Natural killer cell (primary cell): ENCODE measurements at regions not wholly inside any gene's neighbourhood (a gene's known extent, or its start where the extent isn't known, plus 50 kb on each side); places are given as distances from the start of the nearest gene placed in this dataset.

Experiments
- ATAC-seq, 3 donors: fragments of 150-1000 bp in 2 of 3; fragments of 200-7000 bp in 1 of 3; cut with Tn5 transposase; 1 replicate in 1 of 3; 2 replicates in 2 of 3; pipeline ENCODE4 v1.10.0; 2021; ENCODE audit warnings: mild to moderate bottlenecking in 2 of 3, moderate library complexity in 2 of 3
- DNase-seq, 2 donors: peaks; one replicate each; pipeline versions ENCODE4 v3.0.0 to v3.0.0-alpha.2; 2013 to 2021; ENCODE audit warnings: mixed read lengths in 1 of 2
- H3K27ac ChIP-seq: one replicate; pipeline ENCODE4 v1.5.1; 2013; ENCODE audit warnings: mild to moderate bottlenecking, low read length
- H3K27me3 ChIP-seq: one replicate; pipeline ENCODE4 v1.6.1; 2013; ENCODE audit warnings: low read length; ENCODE audit not compliant: control insufficient read depth, insufficient read depth
- H3K36me3 ChIP-seq: one replicate; pipeline ENCODE4 v1.6.1; 2013; ENCODE audit warnings: low read length; ENCODE audit not compliant: control insufficient read depth, insufficient read depth
- H3K4me1 ChIP-seq: one replicate; pipeline ENCODE4 v1.6.1; 2013; ENCODE audit warnings: low read length; ENCODE audit not compliant: control insufficient read depth, insufficient read depth
- H3K4me3 ChIP-seq: one replicate; pipeline ENCODE4 v1.5.1; 2013; ENCODE audit warnings: low read length
- H3K9me3 ChIP-seq: one replicate; pipeline ENCODE4 v1.6.1; 2013; ENCODE audit warnings: low read length; ENCODE audit not compliant: control insufficient read depth, insufficient read depth
- H3K27ac Mint-ChIP-seq, 2 donors: one replicate each; pipeline ENCODE4 v1.8.0; 2022; ENCODE audit warnings: mild to moderate bottlenecking in 2 of 2, mixed read lengths in 2 of 2, moderate library complexity in 1 of 2
- H3K27me3 Mint-ChIP-seq, 2 donors: one replicate each; pipeline ENCODE4 v1.8.0; 2022; ENCODE audit warnings: low read depth in 2 of 2, mixed read lengths in 2 of 2
- H3K36me3 Mint-ChIP-seq: one replicate; pipeline ENCODE4 v1.8.0; 2022; ENCODE audit warnings: mixed read lengths
- H3K4me1 Mint-ChIP-seq, 2 donors: one replicate each; pipeline ENCODE4 v1.8.0; 2022; ENCODE audit warnings: mixed read lengths in 2 of 2
- H3K4me3 Mint-ChIP-seq: one replicate; pipeline ENCODE4 v1.8.0; 2022; ENCODE audit warnings: mild to moderate bottlenecking, moderate library complexity, mixed read lengths
- H3K9me3 Mint-ChIP-seq, 2 donors: one replicate each; pipeline ENCODE4 v1.8.0; 2022; ENCODE audit warnings: mixed read lengths in 2 of 2
- WGBS: methylation state at CpG from one replicate; pipeline ENCODE4 v1.1.7; 2013; ENCODE audit warnings: missing lambda C conversion rate; ENCODE audit not compliant: insufficient coverage; 5-methylcytosine and 5-hydroxymethylcytosine counted together
- intact Hi-C: fragments of 100-400 bp; cut with micrococcal nuclease; formaldehyde crosslinking; loops from one replicate; pipeline ENCODE4 v1.14.2; 2022
- TF ChIP-seq, protein P1 (sequence below): fragments of 200-600 bp; IDR thresholded peaks from one replicate; pipeline ENCODE4 v1.8.0; 2022; ENCODE audit warnings: antibody characterized with exemption

DNA sequence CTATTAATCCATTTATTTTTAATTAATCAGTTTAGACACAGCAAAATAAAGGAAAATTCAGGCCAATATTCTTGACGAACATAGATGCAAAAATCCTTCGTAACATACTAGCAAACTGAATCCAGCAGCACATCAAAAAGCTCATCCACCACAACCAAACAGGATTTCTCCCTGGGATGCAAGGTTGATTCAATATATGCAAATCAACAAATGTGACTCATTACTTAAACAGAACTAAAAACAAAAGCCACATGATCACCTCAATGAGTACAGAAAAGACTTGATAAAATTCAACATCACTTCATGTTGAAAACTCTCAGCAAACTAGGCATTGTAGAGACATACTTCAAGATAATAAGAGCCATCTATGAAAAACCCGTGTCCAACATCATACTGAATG lies 364.1 kb upstream of the THBS1 start:
- peaks cover 2% of the 10 kb centered on the region for H3K27me3 ChIP-seq
- Mint-ChIP-seq H3K4me3 (no peak overlapping the region), H3K36me3 (peaks cover 3% of the 10 kb centered on the region), H3K27ac (no peak overlapping the region), H3K9me3 (peaks cover 0 to under 1% of the 10 kb centered on the region in 2 donors), H3K4me1 (no peaks in the 10 kb centered on the region), H3K27me3 (peaks cover 30 to 66% of the 10 kb centered on the region in 2 donors)
- TF ChIP-seq, protein P1, sequence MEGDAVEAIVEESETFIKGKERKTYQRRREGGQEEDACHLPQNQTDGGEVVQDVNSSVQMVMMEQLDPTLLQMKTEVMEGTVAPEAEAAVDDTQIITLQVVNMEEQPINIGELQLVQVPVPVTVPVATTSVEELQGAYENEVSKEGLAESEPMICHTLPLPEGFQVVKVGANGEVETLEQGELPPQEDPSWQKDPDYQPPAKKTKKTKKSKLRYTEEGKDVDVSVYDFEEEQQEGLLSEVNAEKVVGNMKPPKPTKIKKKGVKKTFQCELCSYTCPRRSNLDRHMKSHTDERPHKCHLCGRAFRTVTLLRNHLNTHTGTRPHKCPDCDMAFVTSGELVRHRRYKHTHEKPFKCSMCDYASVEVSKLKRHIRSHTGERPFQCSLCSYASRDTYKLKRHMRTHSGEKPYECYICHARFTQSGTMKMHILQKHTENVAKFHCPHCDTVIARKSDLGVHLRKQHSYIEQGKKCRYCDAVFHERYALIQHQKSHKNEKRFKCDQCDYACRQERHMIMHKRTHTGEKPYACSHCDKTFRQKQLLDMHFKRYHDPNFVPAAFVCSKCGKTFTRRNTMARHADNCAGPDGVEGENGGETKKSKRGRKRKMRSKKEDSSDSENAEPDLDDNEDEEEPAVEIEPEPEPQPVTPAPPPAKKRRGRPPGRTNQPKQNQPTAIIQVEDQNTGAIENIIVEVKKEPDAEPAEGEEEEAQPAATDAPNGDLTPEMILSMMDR = no peak
- ATAC-seq (no peak), DNase-seq (no peak)
- intact Hi-C loops = no loop called here
- H3K4me3 ChIP-seq = no peak overlapping the region
- WGBS = 96% methylated on average over 3 of the region's 3 CpGs
- H3K4me1 ChIP-seq = no peaks in the 10 kb centered on the region
- no peak overlapping the region for H3K27ac ChIP-seq
- H3K9me3 ChIP-seq = no peaks in the 10 kb centered on the region
- H3K36me3 ChIP-seq = no peaks in the 10 kb centered on the region

DNA sequence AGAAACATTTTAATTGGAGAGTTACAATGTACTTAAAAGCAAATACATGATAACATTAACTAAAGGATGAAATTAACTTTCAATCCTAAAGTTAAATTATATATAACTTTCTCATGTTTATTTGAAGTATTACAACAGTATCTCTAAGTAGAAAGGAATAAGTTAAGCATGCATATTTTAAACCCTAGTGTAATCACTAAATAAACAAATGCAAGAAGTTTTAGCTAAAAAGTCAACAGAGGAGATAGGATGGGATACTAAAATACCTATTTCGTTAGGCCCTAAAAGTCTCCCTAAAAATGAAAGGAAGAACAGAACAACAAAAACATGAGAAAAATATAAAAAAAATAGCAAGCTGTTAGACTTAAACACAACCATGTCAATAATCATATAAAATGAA lies 361.3 kb upstream of the THBS1 start:
- no peak for DNase-seq
- H3K9me3 Mint-ChIP-seq = no peaks in the 10 kb centered on the region

DNA sequence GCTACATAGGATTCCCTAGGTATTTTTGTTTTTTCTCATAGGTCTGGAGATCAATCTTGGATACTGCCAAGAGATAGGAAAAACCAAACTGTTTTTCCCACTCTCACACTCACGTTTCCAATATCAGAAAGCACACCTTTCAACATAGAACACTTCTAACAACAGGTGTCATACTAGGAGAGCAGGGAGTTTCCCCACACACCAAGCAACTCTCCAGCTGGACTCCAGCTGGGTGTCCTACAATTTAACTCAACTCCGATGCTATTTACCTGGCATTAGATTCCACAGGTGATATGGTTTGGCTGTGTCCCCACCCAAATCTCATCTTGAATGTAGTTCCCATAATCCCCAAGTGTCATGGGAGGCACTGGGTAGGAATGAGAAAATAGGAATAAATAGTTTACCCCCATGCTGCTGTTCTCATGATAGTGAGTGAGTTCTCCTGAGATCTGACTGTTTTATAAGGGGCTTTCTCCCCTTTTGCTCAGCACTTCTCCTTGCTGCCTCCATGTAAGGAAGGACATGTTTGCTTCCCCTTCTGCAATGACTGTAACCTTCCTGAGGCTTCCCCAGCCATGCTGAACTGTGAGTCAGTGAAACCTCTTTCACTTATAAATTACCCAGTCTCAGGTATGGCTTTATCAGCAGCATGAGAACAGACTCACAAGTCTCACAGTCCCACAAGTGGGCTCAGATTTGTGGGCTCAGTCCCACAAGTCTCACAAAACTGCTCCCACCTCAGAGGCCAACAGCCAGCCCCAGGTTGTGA lies 354.5 kb upstream of the THBS1 start:
- no peak for DNase-seq
- no peak overlapping the region for H3K4me3 ChIP-seq
- Mint-ChIP-seq H3K4me1 (no peaks in the 10 kb centered on the region), H3K27me3 (peaks cover 6 to 7% of the 10 kb centered on the region in 2 donors), H3K9me3 (no peaks in the 10 kb centered on the region), H3K36me3 (no peaks in the 10 kb centered on the region), H3K4me3 (no peak overlapping the region), H3K27ac (no peak overlapping the region)
- TF ChIP-seq, protein P1 = no peak
- H3K27me3 ChIP-seq = no peaks in the 10 kb centered on the region
- H3K36me3 ChIP-seq = no peaks in the 10 kb centered on the region
- no peak overlapping the region for H3K27ac ChIP-seq
- H3K9me3 ChIP-seq = no peaks in the 10 kb centered on the region
- no peak for ATAC-seq
- no peaks in the 10 kb centered on the region for H3K4me1 ChIP-seq
- intact Hi-C loops = no loop called here
- 83% methylated on average over 2 of the region's 2 CpGs for WGBS

More for the DNA sequence above, 361.3 kb upstream of the THBS1 start:
- Mint-ChIP-seq H3K36me3 (no peaks in the 10 kb centered on the region), H3K4me1 (no peaks in the 10 kb centered on the region), H3K27me3 (peaks cover 23 to 48% of the 10 kb centered on the region in 2 donors), H3K4me3 (no peak overlapping the region), H3K27ac (no peak overlapping the region)
- WGBS = no CpG with 5 or more reads among the region's 1 CpG
- Histone ChIP-seq H3K27me3 (peaks cover 2% of the 10 kb centered on the region), H3K4me1 (no peaks in the 10 kb centered on the region), H3K36me3 (no peaks in the 10 kb centered on the region), H3K4me3 (no peak overlapping the region), H3K9me3 (no peaks in the 10 kb centered on the region), H3K27ac (no peak overlapping the region)
- intact Hi-C loops = no loop called here
- TF ChIP-seq, protein P1 = no peak
- ATAC-seq = no peak

DNA sequence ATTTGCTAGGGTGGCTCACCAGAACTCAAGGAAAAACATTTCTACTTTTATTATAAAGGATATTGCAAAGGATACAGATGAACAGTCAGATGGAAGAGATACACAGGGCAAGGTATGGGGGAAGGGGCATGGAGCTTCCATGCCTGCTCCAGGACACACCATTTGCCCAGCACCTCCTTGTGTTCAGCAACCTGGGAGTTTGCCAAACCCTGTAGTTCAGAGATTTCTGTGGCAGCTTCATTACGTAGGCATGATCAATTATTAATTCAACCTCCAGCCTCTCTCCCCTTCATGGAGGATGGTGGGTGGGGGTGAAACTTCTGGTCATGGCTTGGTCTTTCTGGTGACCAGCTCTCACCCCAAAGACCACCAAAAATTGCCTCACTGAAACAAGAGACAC lies 353.9 kb upstream of the THBS1 start:
- Mint-ChIP-seq H3K36me3 (no peaks in the 10 kb centered on the region), H3K4me1 (no peaks in the 10 kb centered on the region), H3K27me3 (peaks cover 6 to 7% of the 10 kb centered on the region in 2 donors), H3K4me3 (no peak overlapping the region), H3K27ac (no peak overlapping the region), H3K9me3 (no peaks in the 10 kb centered on the region)
- TF ChIP-seq, protein P1 = no peak
- no peak for DNase-seq
- intact Hi-C loops = no loop called here
- Histone ChIP-seq H3K9me3 (no peaks in the 10 kb centered on the region), H3K4me3 (no peak overlapping the region), H3K27me3 (no peaks in the 10 kb centered on the region), H3K27ac (no peak overlapping the region), H3K36me3 (no peaks in the 10 kb centered on the region), H3K4me1 (no peaks in the 10 kb centered on the region)
- no peak for ATAC-seq
- no CpG with 5 or more reads among the region's 1 CpG for WGBS
